WTC11 (cell line): ENCODE measurements at regions not wholly inside any gene's neighbourhood (a gene's known extent, or its start where the extent isn't known, plus 50 kb on each side); places are given as distances from the start of the nearest gene placed in this dataset.

Source experiments
- ATAC-seq: fragments of 200-7000 bp; cut with Tn5 transposase; 2 replicates; pipeline ENCODE4 v1.10.0; 2021; ENCODE audit warnings: mild to moderate bottlenecking, moderate library complexity
- CTCF ChIA-PET: fragments of 300-600 bp; sonication (Branson Sonifier 250); formaldehyde crosslinking; loops from one replicate; lab custom pipeline; 2021; ENCODE audit warnings: antibody characterized with exemption; lab: Charles Lee
- POLR2A ChIA-PET: fragments of 350-600 bp; sonication (Branson Sonifier 250); formaldehyde crosslinking; loops from one replicate; lab custom pipeline; 2021; ENCODE audit warnings: antibody characterized with exemption; lab: Charles Lee
- DNase-seq: peaks from one replicate; pipeline ENCODE4 v3.0.0; 2021; ENCODE audit warnings: low spot score
- H3K27ac Mint-ChIP-seq: 2 replicates; pipeline ENCODE4 v1.8.0; 2021; ENCODE audit warnings: mixed read lengths
- H3K27me3 Mint-ChIP-seq: 2 replicates; pipeline ENCODE4 v1.8.0; 2021; ENCODE audit warnings: low read depth, mild to moderate bottlenecking, moderate library complexity, mixed read lengths
- H3K36me3 Mint-ChIP-seq: 2 replicates; pipeline ENCODE4 v1.8.0; 2021; ENCODE audit warnings: mixed read lengths
- H3K4me1 Mint-ChIP-seq: 2 replicates; pipeline ENCODE4 v1.8.0; 2022; ENCODE audit warnings: mixed read lengths
- H3K4me3 Mint-ChIP-seq: 2 replicates; pipeline ENCODE4 v1.8.0; 2021; ENCODE audit warnings: mild to moderate bottlenecking, moderate library complexity, mixed read lengths
- H3K9me3 Mint-ChIP-seq: 2 replicates; pipeline ENCODE4 v1.8.0; 2021; ENCODE audit warnings: mixed read lengths
- AR ChIP-seq: fragments of 250-450 bp; sonication (Bioruptor Pico); IDR thresholded peaks from 2 replicates; pipeline ENCODE4 v1.9.0; 2021; ENCODE audit warnings: mild to moderate bottlenecking
- CBFB ChIP-seq: sonication (generic); formaldehyde crosslinking; IDR thresholded peaks from 2 replicates; pipeline ENCODE4 v1.8.1; 2022; ENCODE audit warnings: mild to moderate bottlenecking, low read depth, missing genetic modification reagents
- CTCF ChIP-seq: fragments of 200-600 bp; IDR thresholded peaks from 2 replicates; pipeline ENCODE4 v1.8.0; 2022; ENCODE audit warnings: antibody characterized with exemption
- ELF4 ChIP-seq: sonication (generic); formaldehyde crosslinking; IDR thresholded peaks from 2 replicates; pipeline ENCODE4 v1.8.1; 2022; ENCODE audit warnings: low read depth, mild to moderate bottlenecking, moderate library complexity, missing genetic modification reagents
- EMX1 ChIP-seq: fragments of 250-450 bp; sonication (Bioruptor Pico); IDR thresholded peaks from 2 replicates; pipeline ENCODE4 v1.8.0; 2021; ENCODE audit warnings: mild to moderate bottlenecking
- ESRRA ChIP-seq: sonication (generic); formaldehyde crosslinking; IDR thresholded peaks from 2 replicates; pipeline ENCODE4 v1.8.1; 2022; ENCODE audit warnings: mild to moderate bottlenecking, missing genetic modification reagents, borderline replicate concordance
- ETV6 ChIP-seq: sonication (generic); formaldehyde crosslinking; IDR thresholded peaks from 2 replicates; pipeline ENCODE4 v1.8.1; 2022; ENCODE audit warnings: mild to moderate bottlenecking, missing genetic modification reagents
- FOXJ3 ChIP-seq: sonication (generic); formaldehyde crosslinking; IDR thresholded peaks from 2 replicates; pipeline ENCODE4 v1.9.0; 2021; ENCODE audit warnings: missing genetic modification reagents, mild to moderate bottlenecking, borderline replicate concordance
- HMGA2 ChIP-seq: fragments of 250-450 bp; sonication (Bioruptor Pico); IDR thresholded peaks from 2 replicates; pipeline ENCODE4 v1.4.0; 2021; ENCODE audit warnings: mild to moderate bottlenecking, moderate library complexity
- JAZF1 ChIP-seq: fragments of 250-450 bp; sonication (Bioruptor Pico); IDR thresholded peaks from 2 replicates; pipeline ENCODE4 v1.9.0; 2021; ENCODE audit warnings: moderate library complexity, mild to moderate bottlenecking, inconsistent platforms
- KAT7 ChIP-seq: sonication (generic); formaldehyde crosslinking; IDR thresholded peaks from 2 replicates; pipeline ENCODE4 v1.8.1; 2023; ENCODE audit warnings: missing genetic modification reagents, mild to moderate bottlenecking, borderline replicate concordance
- MXD4 ChIP-seq: fragments of 250-450 bp; sonication (Bioruptor Pico); IDR thresholded peaks from 2 replicates; pipeline ENCODE4 v1.8.0; 2021; ENCODE audit warnings: mild to moderate bottlenecking, moderate library complexity, borderline replicate concordance
- NR3C1 ChIP-seq: sonication (generic); formaldehyde crosslinking; conservative IDR thresholded peaks from 2 replicates; pipeline ENCODE4 v1.8.1; 2023; ENCODE audit warnings: low read depth, mild to moderate bottlenecking, missing genetic modification reagents
- SP1 ChIP-seq: sonication (generic); formaldehyde crosslinking; conservative IDR thresholded peaks from 2 replicates; pipeline ENCODE4 v1.8.1; 2022; ENCODE audit warnings: missing genetic modification reagents
- ZBTB43 ChIP-seq: sonication (generic); formaldehyde crosslinking; IDR thresholded peaks from 2 replicates; pipeline ENCODE4 v1.8.1; 2023; ENCODE audit warnings: mild to moderate bottlenecking, missing genetic modification reagents
- ZNF671 ChIP-seq: fragments of 250-450 bp; sonication (Bioruptor Pico); IDR thresholded peaks from 2 replicates; pipeline ENCODE4 v1.8.0; 2021; ENCODE audit warnings: mild to moderate bottlenecking
- TF ChIP-seq, protein P1 (sequence below): fragments of 250-450 bp; sonication (Bioruptor Pico); IDR thresholded peaks from 2 replicates; pipeline ENCODE4 v2.1.2; 2022; ENCODE audit warnings: mild to moderate bottlenecking, moderate library complexity
- TF ChIP-seq, protein P2 (sequence below): fragments of 250-450 bp; sonication (Bioruptor Pico); IDR thresholded peaks from 2 replicates; pipeline ENCODE4 v1.9.0; 2021; ENCODE audit warnings: mild to moderate bottlenecking, borderline replicate concordance
- TF ChIP-seq, protein P3 (sequence below): sonication (generic); formaldehyde crosslinking; conservative IDR thresholded peaks from 2 replicates; pipeline ENCODE4 v1.8.1; 2022; ENCODE audit warnings: mild to moderate bottlenecking, missing genetic modification reagents
- TF ChIP-seq, protein P4 (sequence below): sonication (generic); formaldehyde crosslinking; IDR thresholded peaks from 2 replicates; pipeline ENCODE4 v1.8.1; 2022; ENCODE audit warnings: low read depth, missing genetic modification reagents, borderline replicate concordance
- TF ChIP-seq, protein P5 (sequence below): sonication (generic); formaldehyde crosslinking; IDR thresholded peaks from 2 replicates; pipeline ENCODE4 v1.8.1; 2022; ENCODE audit warnings: mild to moderate bottlenecking, missing genetic modification reagents, moderate library complexity, borderline replicate concordance

DNA sequence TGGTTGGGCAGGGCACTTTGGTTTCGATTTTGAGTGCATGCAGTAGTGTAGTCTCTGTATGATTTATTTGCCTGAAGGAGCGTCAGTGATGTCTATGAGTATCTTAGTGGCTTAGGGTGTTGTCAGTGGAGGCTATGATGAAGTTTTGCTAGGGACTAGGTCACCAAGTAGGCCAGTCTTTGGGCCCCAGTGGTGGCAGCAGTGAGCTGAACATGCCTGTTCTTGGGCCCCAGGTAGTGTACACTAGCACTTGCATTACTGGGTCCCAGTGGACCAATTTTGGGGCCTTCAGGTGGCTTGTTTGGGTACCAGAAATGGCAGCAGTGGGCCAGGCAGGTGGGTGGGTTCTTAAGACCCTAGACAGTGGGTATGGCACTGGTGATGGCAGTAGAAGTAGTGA, 598.7 kb upstream of the SPRY2 start (continued):
- no peak for TF ChIP-seq AR (CRISPR knock-in tag)
- TF ChIP-seq, all 79 proteins: peak for 0

GRCh38 chr13:80931766-80932165, 590.8 kb upstream of the SPRY2 start:
- H3K27me3 Mint-ChIP-seq = no peaks in the 10 kb centered on the region
- no peaks in the 10 kb centered on the region for H3K4me1 Mint-ChIP-seq
- H3K9me3 Mint-ChIP-seq = peaks cover 3% of the 10 kb centered on the region; the same call in 1 of the 2 replicates
- no peak overlapping the region for H3K4me3 Mint-ChIP-seq
- POLR2A ChIA-PET = no interaction called here
- no peaks in the 10 kb centered on the region for H3K36me3 Mint-ChIP-seq
- DNase-seq (no peak), ATAC-seq (no peak)
- H3K27ac Mint-ChIP-seq = no peak overlapping the region
- CTCF ChIA-PET = no interaction called here
- TF ChIP-seq, protein P1, sequence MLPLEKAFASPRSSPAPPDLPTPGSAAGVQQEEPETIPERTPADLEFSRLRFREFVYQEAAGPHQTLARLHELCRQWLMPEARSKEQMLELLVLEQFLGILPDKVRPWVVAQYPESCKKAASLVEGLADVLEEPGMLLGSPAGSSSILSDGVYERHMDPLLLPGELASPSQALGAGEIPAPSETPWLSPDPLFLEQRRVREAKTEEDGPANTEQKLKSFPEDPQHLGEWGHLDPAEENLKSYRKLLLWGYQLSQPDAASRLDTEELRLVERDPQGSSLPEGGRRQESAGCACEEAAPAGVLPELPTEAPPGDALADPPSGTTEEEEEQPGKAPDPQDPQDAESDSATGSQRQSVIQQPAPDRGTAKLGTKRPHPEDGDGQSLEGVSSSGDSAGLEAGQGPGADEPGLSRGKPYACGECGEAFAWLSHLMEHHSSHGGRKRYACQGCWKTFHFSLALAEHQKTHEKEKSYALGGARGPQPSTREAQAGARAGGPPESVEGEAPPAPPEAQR (CRISPR knock-in tag) = no peak
- no peak for TF ChIP-seq FOXJ3 (CRISPR knock-in tag)
- no peak for TF ChIP-seq ESRRA (CRISPR knock-in tag)
- TF ChIP-seq, protein P2, sequence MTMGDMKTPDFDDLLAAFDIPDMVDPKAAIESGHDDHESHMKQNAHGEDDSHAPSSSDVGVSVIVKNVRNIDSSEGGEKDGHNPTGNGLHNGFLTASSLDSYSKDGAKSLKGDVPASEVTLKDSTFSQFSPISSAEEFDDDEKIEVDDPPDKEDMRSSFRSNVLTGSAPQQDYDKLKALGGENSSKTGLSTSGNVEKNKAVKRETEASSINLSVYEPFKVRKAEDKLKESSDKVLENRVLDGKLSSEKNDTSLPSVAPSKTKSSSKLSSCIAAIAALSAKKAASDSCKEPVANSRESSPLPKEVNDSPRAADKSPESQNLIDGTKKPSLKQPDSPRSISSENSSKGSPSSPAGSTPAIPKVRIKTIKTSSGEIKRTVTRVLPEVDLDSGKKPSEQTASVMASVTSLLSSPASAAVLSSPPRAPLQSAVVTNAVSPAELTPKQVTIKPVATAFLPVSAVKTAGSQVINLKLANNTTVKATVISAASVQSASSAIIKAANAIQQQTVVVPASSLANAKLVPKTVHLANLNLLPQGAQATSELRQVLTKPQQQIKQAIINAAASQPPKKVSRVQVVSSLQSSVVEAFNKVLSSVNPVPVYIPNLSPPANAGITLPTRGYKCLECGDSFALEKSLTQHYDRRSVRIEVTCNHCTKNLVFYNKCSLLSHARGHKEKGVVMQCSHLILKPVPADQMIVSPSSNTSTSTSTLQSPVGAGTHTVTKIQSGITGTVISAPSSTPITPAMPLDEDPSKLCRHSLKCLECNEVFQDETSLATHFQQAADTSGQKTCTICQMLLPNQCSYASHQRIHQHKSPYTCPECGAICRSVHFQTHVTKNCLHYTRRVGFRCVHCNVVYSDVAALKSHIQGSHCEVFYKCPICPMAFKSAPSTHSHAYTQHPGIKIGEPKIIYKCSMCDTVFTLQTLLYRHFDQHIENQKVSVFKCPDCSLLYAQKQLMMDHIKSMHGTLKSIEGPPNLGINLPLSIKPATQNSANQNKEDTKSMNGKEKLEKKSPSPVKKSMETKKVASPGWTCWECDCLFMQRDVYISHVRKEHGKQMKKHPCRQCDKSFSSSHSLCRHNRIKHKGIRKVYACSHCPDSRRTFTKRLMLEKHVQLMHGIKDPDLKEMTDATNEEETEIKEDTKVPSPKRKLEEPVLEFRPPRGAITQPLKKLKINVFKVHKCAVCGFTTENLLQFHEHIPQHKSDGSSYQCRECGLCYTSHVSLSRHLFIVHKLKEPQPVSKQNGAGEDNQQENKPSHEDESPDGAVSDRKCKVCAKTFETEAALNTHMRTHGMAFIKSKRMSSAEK (CRISPR knock-in tag) = no peak
- TF ChIP-seq, protein P3, sequence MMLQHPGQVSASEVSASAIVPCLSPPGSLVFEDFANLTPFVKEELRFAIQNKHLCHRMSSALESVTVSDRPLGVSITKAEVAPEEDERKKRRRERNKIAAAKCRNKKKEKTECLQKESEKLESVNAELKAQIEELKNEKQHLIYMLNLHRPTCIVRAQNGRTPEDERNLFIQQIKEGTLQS (CRISPR knock-in tag) = no peak
- TF ChIP-seq CTCF = no peak
- no peak for TF ChIP-seq KAT7 (CRISPR knock-in tag)
- TF ChIP-seq HMGA2 (CRISPR knock-in tag) = no peak
- TF ChIP-seq ZBTB43 (CRISPR knock-in tag) = no peak
- no peak for TF ChIP-seq CBFB (CRISPR knock-in tag)
- TF ChIP-seq ETV6 (CRISPR knock-in tag) = no peak
- no peak for TF ChIP-seq EMX1 (CRISPR knock-in tag)
- TF ChIP-seq SP1 = no peak
- TF ChIP-seq ZNF671 (CRISPR knock-in tag) = no peak
- TF ChIP-seq, protein P4, sequence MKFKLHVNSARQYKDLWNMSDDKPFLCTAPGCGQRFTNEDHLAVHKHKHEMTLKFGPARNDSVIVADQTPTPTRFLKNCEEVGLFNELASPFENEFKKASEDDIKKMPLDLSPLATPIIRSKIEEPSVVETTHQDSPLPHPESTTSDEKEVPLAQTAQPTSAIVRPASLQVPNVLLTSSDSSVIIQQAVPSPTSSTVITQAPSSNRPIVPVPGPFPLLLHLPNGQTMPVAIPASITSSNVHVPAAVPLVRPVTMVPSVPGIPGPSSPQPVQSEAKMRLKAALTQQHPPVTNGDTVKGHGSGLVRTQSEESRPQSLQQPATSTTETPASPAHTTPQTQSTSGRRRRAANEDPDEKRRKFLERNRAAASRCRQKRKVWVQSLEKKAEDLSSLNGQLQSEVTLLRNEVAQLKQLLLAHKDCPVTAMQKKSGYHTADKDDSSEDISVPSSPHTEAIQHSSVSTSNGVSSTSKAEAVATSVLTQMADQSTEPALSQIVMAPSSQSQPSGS = no peak
- TF ChIP-seq, protein P5, sequence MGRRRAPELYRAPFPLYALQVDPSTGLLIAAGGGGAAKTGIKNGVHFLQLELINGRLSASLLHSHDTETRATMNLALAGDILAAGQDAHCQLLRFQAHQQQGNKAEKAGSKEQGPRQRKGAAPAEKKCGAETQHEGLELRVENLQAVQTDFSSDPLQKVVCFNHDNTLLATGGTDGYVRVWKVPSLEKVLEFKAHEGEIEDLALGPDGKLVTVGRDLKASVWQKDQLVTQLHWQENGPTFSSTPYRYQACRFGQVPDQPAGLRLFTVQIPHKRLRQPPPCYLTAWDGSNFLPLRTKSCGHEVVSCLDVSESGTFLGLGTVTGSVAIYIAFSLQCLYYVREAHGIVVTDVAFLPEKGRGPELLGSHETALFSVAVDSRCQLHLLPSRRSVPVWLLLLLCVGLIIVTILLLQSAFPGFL (CRISPR knock-in tag) = no peak
- no peak for TF ChIP-seq NR3C1
- TF ChIP-seq MXD4 (CRISPR knock-in tag) = no peak
- no peak for TF ChIP-seq JAZF1 (CRISPR knock-in tag)
- TF ChIP-seq ELF4 (CRISPR knock-in tag) = no peak
- TF ChIP-seq, all 79 proteins: peak for 0
